AG09319 (cell line): ENCODE measurements at regions not wholly inside any gene's neighbourhood (a gene's known extent, or its start where the extent isn't known, plus 50 kb on each side); places are given as distances from the start of the nearest gene placed in this dataset.
"Not testable (repeated sequence)": the region's sequence is repeated elsewhere in the genome, so short reads cannot be mapped to it uniquely, and the experiment has no call there.

Experiments
- DNase-seq: peaks from one replicate; pipeline ENCODE4 v3.0.0-alpha.2; 2010; ENCODE audit warnings: low read depth; ENCODE audit errors: extremely low read depth
- CTCF ChIP-seq: IDR thresholded peaks from 2 replicates; pipeline ENCODE4 v1.5.1; 2011; ENCODE audit warnings: low read depth, mild to moderate bottlenecking, inconsistent platforms, low read length, moderate library complexity

DNA sequence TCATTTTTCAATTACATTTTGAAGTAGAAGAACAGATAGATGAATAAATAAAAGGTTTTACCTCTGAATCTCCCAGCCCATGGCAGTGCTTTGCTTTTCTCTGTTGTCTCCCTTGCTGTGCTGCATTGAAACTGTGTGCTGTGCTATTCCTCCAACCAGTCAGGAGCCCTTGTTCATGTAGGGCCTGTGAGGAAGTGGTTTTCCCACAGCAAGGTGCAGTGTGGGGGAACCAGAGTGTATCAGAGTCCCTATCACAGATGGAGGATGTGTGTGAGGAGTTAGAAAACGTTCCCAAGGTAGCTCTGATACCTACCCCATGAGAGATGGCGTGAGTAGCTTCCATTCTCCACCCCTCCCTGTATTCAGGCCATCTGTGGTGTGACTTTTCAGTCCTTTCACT, 72.8 kb upstream of the RALGAPA2 start:
- no peak for TF ChIP-seq CTCF
- DNase-seq, result no peak

DNA sequence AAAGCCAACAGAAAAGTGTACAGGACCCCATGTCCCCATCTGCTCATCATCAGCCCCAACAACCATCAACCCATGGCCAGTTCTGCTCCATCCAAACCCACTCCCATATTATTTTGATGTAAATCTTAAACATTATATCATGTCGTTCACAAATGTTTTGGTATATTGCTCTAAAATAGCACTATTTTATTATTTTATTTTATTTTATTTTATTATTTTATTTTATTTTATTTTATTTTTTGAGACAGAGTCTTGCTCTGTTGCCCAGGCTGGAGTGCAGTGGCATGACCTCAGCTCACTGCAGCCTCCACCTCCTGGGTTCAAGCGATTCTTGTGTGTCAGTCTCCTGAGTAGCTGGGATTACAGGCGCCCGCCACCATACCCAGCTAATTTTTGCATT, 72.0 kb upstream of the RALGAPA2 start:
- not testable (repeated sequence) for DNase-seq

GRCh38 chr20:20783450-20783849, 71.0 kb upstream of the RALGAPA2 start:
- TF ChIP-seq CTCF, result no peak
- no peak for DNase-seq

- TF ChIP-seq CTCF, result no peak
- no peak for DNase-seq
These were observed 70.3 kb upstream of the RALGAPA2 start for GRCh38 chr20:20782755-20783154.

GRCh38 chr20:20782231-20782630, 69.8 kb upstream of the RALGAPA2 start:
- no peak for DNase-seq
- TF ChIP-seq CTCF, result no peak

- no peak for DNase-seq
- no peak for TF ChIP-seq CTCF
These were observed 68.6 kb upstream of the RALGAPA2 start for GRCh38 chr20:20781029-20781428.

DNA sequence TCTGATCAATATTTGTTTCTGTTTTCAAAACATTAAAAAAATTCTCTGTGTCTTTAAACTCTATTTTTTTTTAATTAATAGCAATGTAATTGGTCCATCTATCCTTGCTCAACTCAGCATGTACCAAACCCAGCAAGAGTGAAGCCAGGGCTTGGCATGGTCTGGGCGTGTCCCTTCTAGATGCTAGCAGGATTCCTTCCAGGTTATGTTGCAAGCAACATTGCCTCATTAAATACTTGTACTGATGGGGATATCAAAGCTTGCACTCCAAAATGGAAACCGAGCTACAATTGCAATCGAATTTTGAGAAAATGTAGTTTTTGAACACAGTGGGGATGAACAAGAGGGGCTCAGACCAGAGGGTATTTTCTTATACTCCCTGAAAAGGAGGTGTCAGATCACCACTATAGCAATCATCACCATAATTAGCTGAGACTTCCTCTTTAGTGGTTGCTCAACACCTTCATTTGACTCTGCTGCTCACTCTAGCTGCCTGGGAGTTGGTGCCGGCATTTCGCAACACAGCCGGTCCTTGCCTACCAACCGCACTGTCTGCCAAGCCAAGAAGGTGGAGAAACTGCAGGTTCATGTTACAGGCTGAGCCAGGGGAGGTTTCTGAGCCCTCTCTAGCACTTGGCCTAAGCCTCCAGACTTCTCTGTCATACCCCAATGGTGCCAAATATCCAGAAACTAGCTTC, 67.8 kb upstream of the RALGAPA2 start:
- no peak for DNase-seq
- no peak for TF ChIP-seq CTCF

DNA sequence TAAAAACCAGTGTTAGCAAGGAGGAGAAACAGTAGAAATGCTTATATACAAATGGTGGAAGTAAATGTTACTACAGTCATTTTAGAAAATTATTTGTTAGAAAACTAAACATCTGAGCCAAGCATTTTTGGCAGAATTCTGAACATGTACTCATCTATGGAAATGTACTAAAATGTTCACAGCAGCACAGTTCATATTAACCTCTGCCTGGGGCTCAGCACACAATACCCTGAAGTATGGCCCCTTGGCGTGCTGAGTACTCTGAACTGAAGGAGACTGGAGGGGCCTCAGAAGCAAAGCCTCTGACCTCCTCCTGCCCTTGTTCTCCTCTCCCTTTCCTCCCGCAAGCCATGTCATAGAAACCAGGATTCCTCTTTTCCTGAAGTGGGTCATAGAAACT, 66.2 kb upstream of the RALGAPA2 start:
- no peak for TF ChIP-seq CTCF
- no peak for DNase-seq
